H1 (cell line): ENCODE measurements at regions not wholly inside any gene's neighbourhood (a gene's known extent, or its start where the extent isn't known, plus 50 kb on each side); places are given as distances from the start of the nearest gene placed in this dataset.

Source experiments
- CREB1 ChIP-seq: IDR thresholded peaks from 2 replicates; pipeline ENCODE4 v1.6.1; 2012; ENCODE audit warnings: inconsistent platforms
- HDAC2 ChIP-seq, 2 experiments: fragments of 300-600 bp in 1 of 2; sonication (generic) in 1 of 2; IDR thresholded peaks; 2 replicates each; pipeline ENCODE4 v1.6.1; 2011 to 2012; ENCODE audit warnings: low read depth in 2 of 2, low read length in 2 of 2, mild to moderate bottlenecking in 2 of 2, moderate library complexity in 2 of 2, borderline replicate concordance in 1 of 2, inconsistent platforms in 1 of 2
- KDM4A ChIP-seq: IDR thresholded peaks from one replicate; pipeline ENCODE4 v1.7.1; 2012; ENCODE audit warnings: low read depth, mild to moderate bottlenecking, moderate library complexity, low read length, inconsistent platforms; ENCODE audit not compliant: severe bottlenecking
- MAFK ChIP-seq: IDR thresholded peaks from 2 replicates; pipeline ENCODE4 v1.6.1; 2012; ENCODE audit warnings: low read depth, mild to moderate bottlenecking, improper control_type of control experiment, low read length
- RBBP5 ChIP-seq: IDR thresholded peaks from 2 replicates; pipeline ENCODE4 v1.7.1; 2012; ENCODE audit warnings: low read depth, mild to moderate bottlenecking, inconsistent platforms, low read length, moderate library complexity, borderline replicate concordance
- RXRA ChIP-seq: IDR thresholded peaks from 2 replicates; pipeline ENCODE4 v1.6.1; 2011; ENCODE audit warnings: low read depth, mild to moderate bottlenecking, low read length, moderate library complexity; ENCODE audit not compliant: insufficient read depth
- SIN3A ChIP-seq, 2 experiments: IDR thresholded peaks in 1 of 2; conservative IDR thresholded peaks in 1 of 2; 2 replicates each; pipeline ENCODE4 v1.6.1; 2011 to 2012; ENCODE audit warnings: low read length in 2 of 2, improper control_type of control experiment in 1 of 2, low read depth in 1 of 2, mild to moderate bottlenecking in 1 of 2

DNA sequence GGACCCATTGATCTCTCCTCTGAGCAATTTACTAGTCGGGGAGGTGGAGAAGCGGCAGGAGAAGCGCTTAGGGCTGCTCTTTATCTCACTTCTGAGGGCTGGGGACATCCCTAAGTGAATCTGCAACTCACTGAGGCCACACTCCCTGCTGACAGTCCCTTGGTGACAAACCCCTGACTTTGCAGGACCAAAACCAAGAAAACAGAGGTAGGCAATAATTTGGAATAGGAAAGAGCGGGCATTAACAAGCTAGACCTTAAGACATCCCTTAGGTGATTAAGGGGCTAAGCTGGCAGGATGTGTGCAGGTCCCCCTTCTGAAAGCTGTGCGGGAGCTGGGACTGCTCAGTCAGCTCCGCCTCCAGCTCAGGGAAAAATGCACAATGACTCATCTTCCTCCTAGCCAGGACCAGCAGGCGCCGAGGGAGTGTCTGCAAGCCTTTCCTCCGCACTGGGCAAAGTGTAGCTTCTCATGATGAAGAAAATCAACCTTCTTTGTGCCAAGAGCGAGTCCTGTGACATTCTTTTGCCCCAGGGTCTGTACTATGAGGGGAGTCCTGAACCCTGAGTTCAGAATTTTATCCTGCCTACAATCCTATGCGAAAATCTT lies 63.3 kb downstream of the BOD1L2 start (continued):
- TF ChIP-seq MAFK (peak; percentile 1; the same call in 1 of the 2 replicates), KDM4A (no peak), RXRA (no peak), RBBP5 (no peak), SIN3A (conservative IDR thresholded peaks at IDR 0.05 in 1 of 2, IDR thresholded peaks at IDR 0.05 in 1 of 2; ENCODE audit: low read depth in 1 of 2, low read length in 2 of 2) (no peak), HDAC2 (IDR thresholded peaks at IDR 0.05; ENCODE audit: borderline replicate concordance in 1 of 2, low read depth in 2 of 2, low read length in 2 of 2) (no peak), CREB1 (no peak)
- TF ChIP-seq, all 59 proteins: peak for 4
